ENCODE measurements at regions not wholly inside any gene's neighbourhood (a gene's known extent, or its start where the extent isn't known, plus 50 kb on each side); places are given as distances from the start of the nearest gene placed in this dataset.
"Not testable (repeated sequence)": the region's sequence is repeated elsewhere in the genome, so short reads cannot be mapped to it uniquely, and the experiment has no call there.

DNA sequence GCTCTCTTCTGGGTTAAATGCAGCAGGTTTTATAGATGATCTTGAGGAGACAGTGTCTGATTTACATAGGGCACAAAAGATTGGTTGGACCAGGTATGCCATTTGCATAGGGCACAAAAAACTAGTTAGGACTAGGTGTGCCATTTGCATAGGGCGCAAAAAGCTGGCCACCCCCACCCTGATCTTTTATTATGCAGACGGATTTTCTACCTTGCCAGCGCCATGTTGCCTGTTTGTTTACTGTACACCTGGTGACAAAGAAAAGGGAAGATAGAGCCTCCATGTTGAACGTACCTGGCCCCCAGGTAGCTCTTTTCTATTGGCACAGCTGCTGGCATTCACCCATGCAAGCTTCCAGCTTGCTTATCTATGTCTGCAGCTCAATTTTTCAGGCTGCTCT, 790.4 kb downstream of the TTLL7 start:
- DNase-seq, result not testable (repeated sequence)

DNA sequence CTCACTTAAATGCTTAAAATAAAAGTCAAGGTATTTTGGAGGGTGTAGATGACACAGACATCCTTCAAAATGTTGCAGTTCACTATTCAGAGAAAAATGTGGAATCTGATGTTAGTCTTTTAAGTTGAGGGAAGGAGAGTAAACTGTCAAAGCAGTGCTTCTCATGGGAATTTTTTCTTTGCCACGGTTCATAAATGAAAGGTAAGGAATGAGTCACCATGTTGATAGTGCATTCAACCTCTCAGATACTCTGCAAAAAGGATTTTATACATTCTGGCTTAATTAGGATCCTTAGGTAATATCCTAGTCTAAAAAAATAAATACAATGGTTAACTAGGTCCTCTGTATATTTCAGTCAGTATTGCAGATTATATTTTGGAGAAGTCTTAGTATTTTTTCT, 804.3 kb downstream of the TTLL7 start:
- DNase-seq, result not testable (repeated sequence)

GRCh38 chr1:83182033-83182728, 816.8 kb downstream of the TTLL7 start:
- DNase-seq, result not testable (repeated sequence)

GRCh38 chr1:83180621-83181020, 818.3 kb downstream of the TTLL7 start:
- not testable (repeated sequence) for DNase-seq

- DNase-seq, result not testable (repeated sequence)
Measured at GRCh38 chr1:83167634-83168033, 831.3 kb downstream of the TTLL7 start.

DNA sequence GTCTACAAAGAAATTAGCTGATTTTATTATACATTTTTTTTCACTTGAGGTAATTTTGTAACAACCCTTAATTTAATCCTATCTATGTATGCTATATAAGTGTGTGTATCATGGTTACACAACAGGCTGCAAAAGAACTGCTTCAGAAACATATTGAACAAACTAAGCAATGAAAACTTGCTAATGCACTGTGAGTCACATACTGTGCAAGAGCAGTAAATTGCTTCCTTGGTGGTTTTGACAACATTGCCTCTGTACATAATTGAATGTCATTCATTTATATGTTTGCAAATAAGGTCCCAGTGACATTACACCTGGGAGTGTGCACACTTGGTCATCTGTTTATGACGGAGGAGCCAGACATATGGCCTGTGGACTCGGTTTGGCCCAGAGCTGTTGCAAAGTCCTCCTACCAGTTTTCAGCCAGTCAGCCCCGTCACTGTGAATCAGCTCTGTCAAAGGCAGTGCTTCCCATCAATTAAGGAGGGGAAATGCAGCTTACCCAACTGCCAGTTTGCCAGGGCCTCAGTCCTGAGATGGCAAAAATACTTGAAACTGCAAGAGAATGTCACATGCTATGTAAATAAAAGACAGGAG, 835.0 kb downstream of the TTLL7 start:
- not testable (repeated sequence) for DNase-seq

GRCh38 chr1:83158924-83159323, 840.0 kb downstream of the TTLL7 start:
- not testable (repeated sequence) for DNase-seq

DNA sequence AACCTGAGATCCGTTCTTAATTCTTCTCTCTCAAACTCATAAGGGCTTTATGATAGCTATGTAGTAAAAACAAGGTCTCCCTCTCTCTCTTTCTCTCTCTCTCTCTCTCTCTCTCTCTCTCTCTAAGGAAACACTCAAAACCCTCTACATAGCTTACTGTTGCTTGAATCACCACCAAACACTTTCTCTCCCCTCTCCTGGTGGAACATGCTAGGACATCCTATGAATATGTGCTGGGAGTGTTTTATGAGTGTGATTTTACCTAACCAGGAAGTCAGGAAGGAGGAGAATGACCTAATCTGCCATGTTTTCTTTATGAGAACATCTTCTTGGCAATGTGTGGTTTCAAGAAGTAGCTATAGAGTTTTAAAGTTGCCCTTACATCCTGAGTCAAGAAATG, 844.6 kb downstream of the TTLL7 start:
- not testable (repeated sequence) for DNase-seq

GRCh38 chr1:83151167-83151898, 847.6 kb downstream of the TTLL7 start:
- DNase-seq, result not testable (repeated sequence)

DNA sequence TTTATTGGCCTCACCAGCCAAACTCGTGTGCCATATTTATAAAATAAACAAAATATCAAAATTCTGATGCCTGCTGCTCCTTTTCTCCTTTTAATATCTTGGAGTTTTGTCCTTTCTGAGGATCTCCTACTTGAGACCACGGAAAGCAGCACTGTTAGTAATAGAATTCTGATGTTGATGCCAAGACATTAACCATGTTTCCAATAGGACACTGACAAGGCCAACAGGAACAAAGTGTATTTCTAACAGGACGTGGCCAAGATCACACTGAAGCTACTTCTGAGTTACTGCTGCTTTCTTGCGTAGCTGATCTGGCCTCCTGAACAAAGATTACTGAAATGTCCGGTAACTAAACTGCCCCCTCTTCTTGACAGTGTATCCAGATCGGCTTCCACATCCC, 848.5 kb downstream of the TTLL7 start:
- DNase-seq, result not testable (repeated sequence)

GRCh38 chr1:83145820-83146219, 853.1 kb downstream of the TTLL7 start:
- DNase-seq, result not testable (repeated sequence)

DNA sequence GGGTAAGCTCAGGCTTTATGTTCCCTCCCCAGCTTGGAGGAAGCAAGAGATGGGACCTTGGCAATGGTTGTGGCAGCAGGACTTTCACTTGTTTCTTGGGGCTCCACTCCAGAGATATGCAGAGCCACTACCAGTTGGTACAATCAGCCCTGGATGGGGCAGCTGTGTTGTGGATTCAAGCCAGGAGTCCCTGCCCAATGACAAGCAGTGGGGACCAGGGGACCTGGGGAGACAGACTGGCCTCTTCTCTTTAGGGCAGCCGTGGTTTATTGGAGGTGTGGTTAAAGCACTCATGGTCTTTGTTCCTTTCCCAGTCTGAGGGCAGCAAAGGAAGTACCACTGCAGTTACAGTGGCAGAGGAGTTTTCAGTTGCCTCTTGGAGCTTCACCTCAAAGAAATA, 856.1 kb downstream of the TTLL7 start:
- DNase-seq, result peak; percentile 24

GRCh38 chr1:83135524-83136157, 863.3 kb downstream of the TTLL7 start:
- not testable (repeated sequence) for DNase-seq

DNA sequence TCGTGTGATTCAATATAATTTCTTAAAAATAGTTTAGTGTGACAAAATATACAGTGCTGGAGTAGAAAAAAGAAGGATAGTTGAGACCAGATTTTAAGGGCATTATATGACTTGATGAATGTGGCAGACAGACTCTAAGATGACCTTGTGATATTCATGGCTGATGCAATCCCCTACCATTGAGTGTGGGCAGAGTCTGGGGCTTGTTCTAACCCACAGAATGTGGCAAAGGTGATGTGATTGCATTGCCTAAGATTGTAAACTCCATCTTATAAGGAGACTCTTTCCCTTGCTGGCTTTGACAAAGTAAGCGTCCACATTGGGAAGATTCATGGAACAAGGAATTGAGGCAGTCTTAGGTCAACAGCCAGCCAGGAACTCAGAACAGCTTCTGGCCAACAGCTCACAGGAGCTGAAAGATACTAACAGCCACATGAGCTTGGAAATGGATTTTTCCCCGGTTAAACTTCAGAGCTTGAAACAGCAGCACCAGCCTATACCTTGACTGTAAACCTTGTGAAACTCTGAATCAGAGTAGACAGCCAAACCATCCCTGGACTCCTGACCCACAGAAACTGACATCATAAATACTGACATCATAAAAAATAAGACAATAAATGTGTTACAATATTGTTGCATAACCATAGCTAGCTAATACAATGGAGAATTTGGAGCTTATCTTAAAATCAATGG, 864.5 kb downstream of the TTLL7 start:
- not testable (repeated sequence) for DNase-seq

GRCh38 chr1:83131692-83131955, 867.3 kb downstream of the TTLL7 start:
- DNase-seq, result no peak

GRCh38 chr1:83130886-83131691, 867.8 kb downstream of the TTLL7 start:
- no peak for DNase-seq

GRCh38 chr1:83129107-83129506, 869.8 kb downstream of the TTLL7 start:
- DNase-seq, result no peak

GRCh38 chr1:83125456-83125855, 873.5 kb downstream of the TTLL7 start:
- no peak for DNase-seq

DNA sequence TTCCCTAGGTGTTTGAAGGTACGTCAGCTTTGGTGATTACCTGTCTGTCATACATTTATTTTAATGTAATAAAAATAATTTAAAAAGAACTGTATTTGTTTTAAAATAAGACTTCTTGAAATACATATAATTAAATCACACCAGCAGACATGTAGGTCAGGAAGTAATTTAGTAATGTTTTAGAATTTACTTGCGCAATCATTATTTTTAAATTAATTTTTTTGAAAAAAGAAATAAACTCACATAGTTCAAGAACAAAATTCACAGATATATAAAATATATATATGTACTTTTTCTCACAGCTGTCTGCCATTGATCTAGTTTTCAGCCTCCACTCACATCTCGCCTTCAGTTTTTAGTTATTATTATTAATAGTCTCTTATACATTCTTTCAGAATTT, 875.9 kb downstream of the TTLL7 start:
- DNase-seq, result no peak

DNA sequence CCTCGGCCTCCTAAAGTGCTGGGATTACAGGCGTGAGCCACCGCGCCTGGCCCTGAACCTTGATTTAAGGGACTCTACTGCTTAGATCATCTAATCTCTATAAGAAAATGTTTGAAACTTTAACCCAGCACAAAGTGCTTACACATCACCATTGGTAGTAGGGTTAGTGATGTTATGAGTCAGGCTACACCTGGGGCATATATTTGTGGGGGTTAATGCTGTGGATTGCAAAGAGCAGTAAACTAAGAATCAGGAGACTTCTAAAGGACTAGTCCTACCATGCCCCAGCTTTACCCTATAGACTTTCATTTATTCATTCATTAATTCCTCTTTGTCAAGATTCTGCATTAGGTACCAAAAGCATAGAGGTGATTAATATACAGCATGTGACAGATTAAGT, 880.5 kb downstream of the TTLL7 start:
- DNase-seq, result no peak

GRCh38 chr1:83117030-83117429, 881.9 kb downstream of the TTLL7 start:
- not testable (repeated sequence) for DNase-seq

DNA sequence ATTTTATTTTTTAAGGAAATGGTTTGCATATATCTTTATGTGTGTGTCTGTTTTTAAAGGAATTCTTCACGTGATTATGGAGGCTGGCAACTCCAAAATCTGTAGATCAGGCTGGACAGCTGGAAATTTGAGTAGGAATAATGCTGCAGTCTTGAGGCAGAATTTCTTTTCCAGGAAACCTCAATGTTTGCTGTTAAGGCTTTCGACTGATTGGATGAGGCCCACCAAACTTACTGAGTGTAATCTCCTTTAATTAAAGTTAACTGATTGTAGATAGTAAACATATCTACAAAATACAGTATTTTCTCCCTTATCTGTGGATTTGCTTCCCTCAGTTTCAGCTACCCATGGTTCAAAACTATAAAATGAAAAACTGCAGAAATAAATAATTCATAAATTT, 883.1 kb downstream of the TTLL7 start:
- no peak for DNase-seq

All from hematopoietic multipotent progenitor cell treated with erythropoietin and hydrocortisone succinate and interleukin-3 and kit ligand, for 8 days (in vitro differentiated cells).